Thyroid gland (tissue), 4 donors: ENCODE measurements at regions not wholly inside any gene's neighbourhood (a gene's known extent, or its start where the extent isn't known, plus 50 kb on each side); places are given as distances from the start of the nearest gene placed in this dataset.
"Not testable (repeated sequence)": the region's sequence is repeated elsewhere in the genome, so short reads cannot be mapped to it uniquely, and the experiment has no call there.

Experiments used
- DNase-seq, 2 donors: peaks; one replicate each; pipeline ENCODE4 v3.0.0-alpha.2; 2019
- H3K27ac ChIP-seq, 3 donors: fragments of 200-600 bp; sonication (generic); 1 replicate in 2 of 3; 2 replicates in 1 of 3; pipeline ENCODE4 v1.5.1; 2016 to 2019; ENCODE audit warnings: mild to moderate bottlenecking in 1 of 3, moderate library complexity in 1 of 3
- H3K27me3 ChIP-seq: fragments of 200-600 bp; sonication (generic); one replicate; pipeline ENCODE4 v1.5.1; 2019
- H3K36me3 ChIP-seq, 2 donors: fragments of 200-600 bp; sonication (generic); one replicate each; pipeline ENCODE4 v1.5.1; 2016 to 2019
- H3K4me1 ChIP-seq, 2 donors: fragments of 200-600 bp; sonication (generic); one replicate each; pipeline ENCODE4 v1.5.1; 2017 to 2019
- H3K4me3 ChIP-seq, 3 donors: fragments of 200-600 bp; sonication (generic); replicated peaks in 1 of 3; 1 replicate in 2 of 3; 2 replicates in 1 of 3; pipeline ENCODE4 v1.5.1; 2016; ENCODE audit warnings: mild to moderate bottlenecking in 1 of 3
- H3K9me3 ChIP-seq: fragments of 200-600 bp; sonication (generic); one replicate; pipeline ENCODE4 v1.5.1; 2017
- CTCF ChIP-seq, 6 experiments: fragments of 200-600 bp in 3 of 6; fragments of 450-650 bp in 3 of 6; sonication (generic) in 3 of 6; IDR thresholded peaks; one replicate each; pipeline ENCODE4 v1.5.1; 2016 to 2019; ENCODE audit warnings: antibody characterized with exemption in 6 of 6, mild to moderate bottlenecking in 2 of 6, inconsistent platforms in 1 of 6, moderate library complexity in 1 of 6
- POLR2A ChIP-seq, 2 donors: fragments of 450-650 bp; IDR thresholded peaks; one replicate each; pipeline ENCODE4 v1.6.1; 2017; ENCODE audit warnings: antibody characterized with exemption in 2 of 2, mild to moderate bottlenecking in 2 of 2, moderate library complexity in 1 of 2
- WGBS, 2 donors: methylation state at CpG; one replicate each; pipeline ENCODE4 v1.1.5; 2017; 5-methylcytosine and 5-hydroxymethylcytosine counted together
- intact Hi-C: fragments of 100-400 bp; cut with DNase I; formaldehyde crosslinking; loops from one replicate; pipeline ENCODE4 v1.15.1; 2023

DNA sequence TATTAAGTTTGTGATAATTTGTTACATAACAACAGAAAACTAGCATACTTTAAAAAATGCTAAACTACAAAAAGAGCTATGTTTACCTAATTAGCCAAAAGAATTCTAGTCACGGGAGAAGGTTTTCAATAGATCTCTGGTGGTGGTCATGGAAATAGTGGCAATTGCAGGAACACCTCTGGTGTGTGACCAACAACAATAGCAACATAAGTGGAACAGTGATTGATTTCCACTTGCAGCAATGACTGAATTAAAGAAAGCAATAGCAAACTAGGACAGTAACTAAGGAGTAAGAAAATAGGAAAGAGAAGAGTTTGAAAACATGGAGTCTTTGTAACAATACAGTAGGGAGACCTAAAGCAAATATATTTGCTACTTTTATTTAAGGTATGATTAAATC is 171.3 kb upstream of the ADGRL4 start:
- Histone ChIP-seq H3K27me3 (no peaks in the 10 kb centered on the region), H3K36me3 (no peaks in the 10 kb centered on the region), H3K27ac (no peak overlapping the region), H3K9me3 (no peaks in the 10 kb centered on the region), H3K4me3 (no peak overlapping the region), H3K4me1 (no peaks in the 10 kb centered on the region)
- 53 to 71% methylated on average over 1 of the region's 1 CpG for WGBS, 2 donors
- intact Hi-C loops: no loop called here
- no peak for DNase-seq
- no peak for TF ChIP-seq POLR2A (IDR thresholded peaks at IDR 0.05)
- TF ChIP-seq CTCF (IDR thresholded peaks at IDR 0.05): no peak

DNA sequence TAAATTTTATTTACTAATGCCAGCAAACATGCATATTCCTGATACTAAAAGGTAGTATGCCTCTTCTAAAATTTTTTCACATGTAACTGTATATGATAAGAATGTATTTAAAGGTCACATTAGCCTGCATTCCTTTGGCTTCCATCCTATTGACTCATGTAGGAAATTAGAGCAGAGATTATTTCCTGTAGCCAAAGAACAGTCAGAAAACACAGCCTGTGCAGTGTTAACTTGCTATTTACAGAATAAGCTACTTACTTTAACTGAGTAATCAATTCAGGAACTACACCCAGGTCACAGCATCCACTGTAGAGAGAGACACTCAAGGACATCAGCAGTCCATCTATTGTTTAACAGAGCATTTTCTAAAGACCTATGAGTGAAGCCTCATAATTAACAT is 154.5 kb upstream of the ADGRL4 start:
- no peak overlapping the region for H3K4me3 ChIP-seq
- H3K9me3 ChIP-seq: no peaks in the 10 kb centered on the region
- TF ChIP-seq CTCF (IDR thresholded peaks at IDR 0.05): no peak
- no peak for TF ChIP-seq POLR2A (IDR thresholded peaks at IDR 0.05)
- intact Hi-C loops: no loop called here
- no peaks in the 10 kb centered on the region for H3K36me3 ChIP-seq
- no peaks in the 10 kb centered on the region for H3K4me1 ChIP-seq
- no peak for DNase-seq
- H3K27ac ChIP-seq: no peak overlapping the region
- no peaks in the 10 kb centered on the region for H3K27me3 ChIP-seq

DNA sequence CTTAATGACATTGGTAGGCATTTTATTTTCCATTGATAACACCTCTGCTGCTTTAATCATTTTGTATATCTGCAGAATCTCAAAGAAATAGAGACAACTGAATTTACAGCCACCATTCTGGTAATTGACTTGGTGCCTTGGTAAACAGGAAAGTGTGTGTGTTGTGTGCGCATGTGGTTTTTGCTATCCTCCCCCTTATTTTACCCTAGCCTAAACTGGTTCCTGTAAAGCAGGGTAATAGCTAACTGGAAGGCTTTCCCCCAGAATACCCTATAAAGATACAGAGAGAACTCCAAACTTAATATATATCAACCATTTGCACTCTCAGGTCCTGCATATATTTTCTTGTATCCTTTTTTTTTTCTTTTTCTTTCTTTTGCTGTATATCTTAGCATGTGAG is 149.5 kb upstream of the ADGRL4 start:
- H3K27ac ChIP-seq: no peak overlapping the region
- TF ChIP-seq CTCF (IDR thresholded peaks at IDR 0.05) (no peak), POLR2A (IDR thresholded peaks at IDR 0.05) (no peak)
- 81 to 90% methylated on average over 1 of the region's 1 CpG for WGBS, 2 donors
- H3K4me1 ChIP-seq: no peaks in the 10 kb centered on the region
- H3K36me3 ChIP-seq: no peaks in the 10 kb centered on the region
- no peak overlapping the region for H3K4me3 ChIP-seq
- no peaks in the 10 kb centered on the region for H3K9me3 ChIP-seq
- no peak for DNase-seq
- no peaks in the 10 kb centered on the region for H3K27me3 ChIP-seq
- intact Hi-C loops: no loop called here

DNA sequence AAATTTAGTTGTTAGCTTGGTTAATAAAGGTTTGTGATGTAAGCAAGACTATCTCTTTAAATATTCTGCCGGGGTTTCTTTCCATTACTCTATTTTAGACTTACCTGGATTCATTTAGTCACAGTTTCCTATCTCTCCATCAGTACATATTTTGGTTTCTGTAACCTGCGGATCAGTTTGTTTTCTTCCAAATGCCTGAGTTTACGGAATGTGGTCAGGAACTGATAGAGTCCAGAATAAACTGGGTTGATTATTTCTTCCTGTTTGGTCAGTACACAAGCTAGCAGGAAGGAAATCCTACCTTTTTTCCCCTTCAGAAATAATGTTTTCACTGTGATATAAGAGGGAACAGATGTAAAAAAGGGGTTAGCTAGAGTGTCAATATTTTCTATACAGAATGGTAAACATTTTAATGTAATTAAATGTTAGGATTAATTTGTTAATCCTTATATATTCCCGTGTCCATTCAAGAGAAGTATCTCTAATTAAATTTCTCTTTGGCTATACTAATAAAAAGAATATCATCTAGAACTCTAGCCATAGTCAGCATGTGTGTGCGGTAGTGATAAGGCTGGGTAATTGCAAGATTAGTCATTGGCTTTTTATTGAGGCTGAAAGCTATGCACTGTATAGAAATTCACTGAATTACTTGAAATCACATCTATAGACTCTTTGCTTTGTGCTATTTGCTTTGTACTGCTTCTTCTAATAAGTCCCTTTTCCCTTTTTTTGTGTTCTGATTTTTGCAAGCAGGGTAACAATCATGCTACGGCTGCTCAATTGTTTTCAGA is 144.7 kb upstream of the ADGRL4 start:
- Histone ChIP-seq H3K27me3 (no peaks in the 10 kb centered on the region), H3K4me1 (no peaks in the 10 kb centered on the region), H3K27ac (no peak overlapping the region), H3K9me3 (no peaks in the 10 kb centered on the region), H3K4me3 (no peak overlapping the region), H3K36me3 (no peaks in the 10 kb centered on the region)
- WGBS, 2 donors: 52 to 60% methylated on average over 6 of the region's 6 CpGs
- TF ChIP-seq POLR2A (IDR thresholded peaks at IDR 0.05) (no peak), CTCF (IDR thresholded peaks at IDR 0.05) (no peak)
- intact Hi-C loops: no loop called here
- no peak for DNase-seq

- TF ChIP-seq CTCF (IDR thresholded peaks at IDR 0.05): no peak
- TF ChIP-seq POLR2A (IDR thresholded peaks at IDR 0.05): no peak
- no peaks in the 10 kb centered on the region for H3K27me3 ChIP-seq
- H3K4me3 ChIP-seq: no peak overlapping the region
- no peaks in the 10 kb centered on the region for H3K36me3 ChIP-seq
- DNase-seq: no peak
- 77 to 78% methylated on average over 1 of the region's 1 CpG for whole genome bisulfite sequencing, 2 donors
- no peaks in the 10 kb centered on the region for H3K4me1 ChIP-seq
- no peak overlapping the region for H3K27ac ChIP-seq
- no peaks in the 10 kb centered on the region for H3K9me3 ChIP-seq
- intact Hi-C loops: no loop called here
These were observed 144.0 kb upstream of the ADGRL4 start for GRCh38 chr1:79150576-79150975.

DNA sequence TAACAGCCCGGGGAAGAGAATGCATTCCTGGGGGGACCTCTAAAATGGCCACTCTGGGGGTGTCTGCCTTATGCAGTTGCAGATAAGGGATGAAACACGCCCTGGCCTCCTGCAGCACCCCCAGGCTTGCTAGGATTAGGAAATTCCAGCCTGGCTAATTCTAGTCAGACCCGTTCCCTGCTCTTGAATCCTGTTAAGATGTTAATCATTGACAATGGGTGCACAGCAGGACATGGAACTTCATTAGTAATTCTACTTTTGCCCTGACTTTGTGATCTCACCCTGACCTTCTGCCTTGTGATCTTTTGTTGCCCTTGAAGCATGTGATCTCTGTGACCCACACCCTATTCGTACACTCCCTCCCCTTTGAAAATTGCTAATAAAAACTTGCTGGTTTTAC is 131.7 kb upstream of the ADGRL4 start:
- WGBS, 2 donors: 77 to 80% methylated on average over 4 of the region's 4 CpGs
- DNase-seq, H3K4me3 ChIP-seq, H3K36me3 ChIP-seq, H3K27ac ChIP-seq, intact Hi-C loops, H3K27me3 ChIP-seq, H3K4me1 ChIP-seq, H3K9me3 ChIP-seq: not testable (repeated sequence)
